WERI-Rb-1 (cell line): ENCODE measurements at regions not wholly inside any gene's neighbourhood (a gene's known extent, or its start where the extent isn't known, plus 50 kb on each side); places are given as distances from the start of the nearest gene placed in this dataset.

Experiments
- DNase-seq: peaks from one replicate; pipeline ENCODE4 v3.0.0-alpha.2; 2020
- H3K27ac ChIP-seq: fragments of 250-450 bp; sonication (Bioruptor Pico); 2 replicates; pipeline ENCODE4 v1.5.1; 2020; ENCODE audit warnings: mild to moderate bottlenecking, moderate library complexity
- H3K27me3 ChIP-seq: fragments of 250-450 bp; sonication (Bioruptor Pico); 2 replicates; pipeline ENCODE4 v1.5.1; 2021; ENCODE audit warnings: mild to moderate bottlenecking, low read depth, moderate library complexity; ENCODE audit not compliant: insufficient read depth, severe bottlenecking
- H3K36me3 ChIP-seq: fragments of 250-450 bp; sonication (Bioruptor Pico); 2 replicates; pipeline ENCODE4 v1.5.1; 2020; ENCODE audit warnings: mild to moderate bottlenecking, moderate library complexity
- H3K4me3 ChIP-seq: 2 replicates; pipeline ENCODE4 v1.5.1; 2011; ENCODE audit warnings: low read depth, mild to moderate bottlenecking, control low read depth, low read length
- H3K9me3 ChIP-seq: fragments of 250-450 bp; sonication (Bioruptor Pico); 2 replicates; pipeline ENCODE4 v1.5.1; 2021; ENCODE audit warnings: mild to moderate bottlenecking, moderate library complexity; ENCODE audit not compliant: severe bottlenecking
- CTCF ChIP-seq: IDR thresholded peaks from 2 replicates; pipeline ENCODE4 v1.5.1; 2011; ENCODE audit warnings: low read depth, mild to moderate bottlenecking, control low read depth, inconsistent platforms, low read length

GRCh38 chr15:95970326-95970725 is 360.2 kb upstream of the NR2F2 start:
- H3K27me3 ChIP-seq = peaks cover 7% of the 10 kb centered on the region
- no peaks in the 10 kb centered on the region for H3K9me3 ChIP-seq
- DNase-seq = no peak
- no peak for TF ChIP-seq CTCF
- no peaks in the 10 kb centered on the region for H3K36me3 ChIP-seq
- no peak overlapping the region for H3K4me3 ChIP-seq
- no peak overlapping the region for H3K27ac ChIP-seq

GRCh38 chr15:95972041-95972553 is 358.4 kb upstream of the NR2F2 start:
- Histone ChIP-seq H3K9me3 (no peaks in the 10 kb centered on the region), H3K36me3 (no peaks in the 10 kb centered on the region), H3K27ac (no peak overlapping the region), H3K4me3 (no peak overlapping the region), H3K27me3 (peaks cover 7% of the 10 kb centered on the region)
- no peak for DNase-seq
- TF ChIP-seq CTCF = no peak

GRCh38 chr15:95972812-95973211 is 357.7 kb upstream of the NR2F2 start:
- Histone ChIP-seq H3K27me3 (peaks cover 7% of the 10 kb centered on the region), H3K4me3 (no peak overlapping the region), H3K9me3 (no peaks in the 10 kb centered on the region), H3K27ac (no peak overlapping the region), H3K36me3 (no peaks in the 10 kb centered on the region)
- TF ChIP-seq CTCF = no peak
- DNase-seq = no peak

- no peak overlapping the region for H3K4me3 ChIP-seq
- no peak for DNase-seq
- peaks cover 7% of the 10 kb centered on the region for H3K27me3 ChIP-seq
- H3K27ac ChIP-seq = no peak overlapping the region
- H3K36me3 ChIP-seq = no peaks in the 10 kb centered on the region
- H3K9me3 ChIP-seq = no peaks in the 10 kb centered on the region
- TF ChIP-seq CTCF = no peak
These were observed 356.8 kb upstream of the NR2F2 start for GRCh38 chr15:95973566-95974256.

GRCh38 chr15:95975212-95975611 is 355.3 kb upstream of the NR2F2 start:
- Histone ChIP-seq H3K27me3 (peaks cover 10% of the 10 kb centered on the region), H3K27ac (no peak overlapping the region), H3K9me3 (no peaks in the 10 kb centered on the region), H3K4me3 (no peak overlapping the region), H3K36me3 (no peaks in the 10 kb centered on the region)
- no peak for DNase-seq
- TF ChIP-seq CTCF = no peak

- Histone ChIP-seq H3K36me3 (no peaks in the 10 kb centered on the region), H3K4me3 (no peak overlapping the region), H3K27me3 (peaks cover 11% of the 10 kb centered on the region), H3K27ac (no peak overlapping the region), H3K9me3 (no peaks in the 10 kb centered on the region)
- TF ChIP-seq CTCF = no peak
- no peak for DNase-seq
These were observed 351.2 kb upstream of the NR2F2 start for GRCh38 chr15:95979286-95979685.
